ENCODE measurements at regions not wholly inside any gene's neighbourhood (a gene's known extent, or its start where the extent isn't known, plus 50 kb on each side); places are given as distances from the start of the nearest gene placed in this dataset.
"Not testable (repeated sequence)": the region's sequence is repeated elsewhere in the genome, so short reads cannot be mapped to it uniquely, and the experiment has no call there.

- DNase-seq: no peak
These were observed 201.0 kb upstream of the NABP1 start for GRCh38 chr2:191476901-191477300.

- DNase-seq: no peak
These were observed 198.9 kb upstream of the NABP1 start for GRCh38 chr2:191478799-191479679.

GRCh38 chr2:191479680-191480023 is 198.3 kb upstream of the NABP1 start:
- no peak for DNase-seq

- DNase-seq: no peak
These were observed 196.4 kb upstream of the NABP1 start for GRCh38 chr2:191481305-191482070.

- DNase-seq: no peak
These were observed 194.8 kb upstream of the NABP1 start for GRCh38 chr2:191483117-191483516.

GRCh38 chr2:191486584-191487320 is 191.2 kb upstream of the NABP1 start:
- no peak for DNase-seq

GRCh38 chr2:191488135-191488534 is 189.8 kb upstream of the NABP1 start:
- DNase-seq: no peak

GRCh38 chr2:191489177-191489576 is 188.8 kb upstream of the NABP1 start:
- no peak for DNase-seq

- no peak for DNase-seq
These were observed 181.1 kb upstream of the NABP1 start for GRCh38 chr2:191496838-191497237.

- no peak for DNase-seq
These were observed 180.1 kb upstream of the NABP1 start for GRCh38 chr2:191497822-191498221.

- DNase-seq: no peak
These were observed 178.9 kb upstream of the NABP1 start for GRCh38 chr2:191499050-191499449.

GRCh38 chr2:191499874-191500565 is 177.9 kb upstream of the NABP1 start:
- DNase-seq: no peak

GRCh38 chr2:191500566-191500883 is 177.4 kb upstream of the NABP1 start:
- DNase-seq: no peak

- no peak for DNase-seq
These were observed 176.9 kb upstream of the NABP1 start for GRCh38 chr2:191500884-191501560.

- DNase-seq: no peak
These were observed 176.3 kb upstream of the NABP1 start for GRCh38 chr2:191501561-191502168.

GRCh38 chr2:191506515-191506914 is 171.4 kb upstream of the NABP1 start:
- no peak for DNase-seq

GRCh38 chr2:191507252-191507853 is 170.6 kb upstream of the NABP1 start:
- not testable (repeated sequence) for DNase-seq

- DNase-seq: no peak
These were observed 169.2 kb upstream of the NABP1 start for GRCh38 chr2:191508738-191509137.

GRCh38 chr2:191512216-191512835 is 165.6 kb upstream of the NABP1 start:
- no peak for DNase-seq

GRCh38 chr2:191512874-191513273 is 165.1 kb upstream of the NABP1 start:
- DNase-seq: no peak

- no peak for DNase-seq
These were observed 163.3 kb upstream of the NABP1 start for GRCh38 chr2:191514613-191515012.
